Transverse colon (tissue), 3 donors: ENCODE measurements at regions not wholly inside any gene's neighbourhood (a gene's known extent, or its start where the extent isn't known, plus 50 kb on each side); places are given as distances from the start of the nearest gene placed in this dataset.

ENCODE experiments used
- CTCF ChIP-seq, 5 experiments: fragments of 200-600 bp in 3 of 5; fragments of 450-650 bp in 2 of 5; sonication (generic) in 3 of 5; IDR thresholded peaks; 1 replicate in 2 of 5; 2 replicates in 3 of 5; pipeline ENCODE4 v1.5.1; 2016 to 2017; ENCODE audit warnings: antibody characterized with exemption in 5 of 5, inconsistent platforms in 3 of 5, mild to moderate bottlenecking in 2 of 5, moderate library complexity in 1 of 5
- EP300 ChIP-seq: sonication (generic); formaldehyde crosslinking; IDR thresholded peaks from one replicate; pipeline ENCODE4 v1.6.1; 2017; ENCODE audit warnings: antibody characterized with exemption, low read depth
- POLR2A ChIP-seq: fragments of 450-650 bp; IDR thresholded peaks from one replicate; pipeline ENCODE4 v1.6.1; 2016; ENCODE audit warnings: antibody characterized with exemption, mild to moderate bottlenecking, moderate library complexity

- TF ChIP-seq CTCF (IDR thresholded peaks at IDR 0.05) (no peak), POLR2A (no peak), EP300 (no peak)
Measured at GRCh38 chr11:8775734-8776133, 93.1 kb downstream of the RPL27A start.
